Dermis microvascular lymphatic vessel endothelial cell (primary cell): ENCODE measurements at regions not wholly inside any gene's neighbourhood (a gene's known extent, or its start where the extent isn't known, plus 50 kb on each side); places are given as distances from the start of the nearest gene placed in this dataset.

Experiments
- DNase-seq, 2 donors: peaks; one replicate each; pipeline versions ENCODE4 v3.0.0 to v3.0.0-alpha.2; 2010; ENCODE audit warnings: low read depth in 2 of 2

GRCh38 chrY:21266751-21267150 is 244.4 kb upstream of the RBMY1B start:
- DNase-seq, result no peak

- DNase-seq, result no peak
These were observed 244.0 kb upstream of the RBMY1B start for GRCh38 chrY:21267164-21267563.

GRCh38 chrY:21287769-21288168 is 223.4 kb upstream of the RBMY1B start:
- no peak for DNase-seq

GRCh38 chrY:21288908-21289307 is 222.2 kb upstream of the RBMY1B start:
- no peak for DNase-seq

GRCh38 chrY:21295206-21295605 is 215.9 kb upstream of the RBMY1B start:
- no peak for DNase-seq

- DNase-seq, result no peak
These were observed 208.9 kb upstream of the RBMY1B start for GRCh38 chrY:21302278-21302677.

- DNase-seq, result no peak
These were observed 195.8 kb upstream of the RBMY1B start for GRCh38 chrY:21315366-21315765.
